HCT116 (cell line): ENCODE measurements at regions not wholly inside any gene's neighbourhood (a gene's known extent, or its start where the extent isn't known, plus 50 kb on each side); places are given as distances from the start of the nearest gene placed in this dataset.

Experiments used
- ATAC-seq: fragments of 200-7000 bp; cut with Tn5 transposase; 2 replicates; pipeline ENCODE4 v1.9.1; 2020; ENCODE audit warnings: mild to moderate bottlenecking, moderate library complexity
- BruUV-seq: library from RNA; stranded (reverse); fragments of 400-500 nt; replicated peaks from 2 replicates; lab custom pipeline; 2021; lab: Mats Ljungman, UMichigan
- CTCF ChIA-PET: fragments of 300-600 bp; sonication (Branson Sonifier 250); formaldehyde crosslinking; loops from one replicate; lab custom pipeline; 2021; ENCODE audit warnings: antibody characterized with exemption; lab: Charles Lee
- POLR2A ChIA-PET: fragments of 300-600, 350-600 bp; sonication (Branson Sonifier 250); formaldehyde crosslinking; loops from one replicate; lab custom pipeline; 2021; ENCODE audit warnings: antibody characterized with exemption; lab: Charles Lee
- RAD21 ChIA-PET, 2 experiments: fragments of 300-600 bp; sonication (Branson Sonifier 250); formaldehyde crosslinking; loops; one replicate each; lab custom pipeline; 2023; ENCODE audit warnings: low total read pairs in 2 of 2; ENCODE audit not compliant: uncharacterized antibody in 2 of 2, unreplicated experiment in 2 of 2, low non-redundant PET in 1 of 2; lab: Charles Lee
- DNase-seq: peaks from one replicate; pipeline ENCODE4 v3.0.0-alpha.2; 2010; ENCODE audit warnings: low read depth, low spot score
- H2AFZ ChIP-seq: fragments of 200-600 bp; shearing (Covaris generic), sonication (generic); 2 replicates; pipeline ENCODE4 v1.6.1; 2017; ENCODE audit warnings: low read depth, mixed run types, mixed read lengths, antibody characterized with exemption, low read length; ENCODE audit not compliant: poor library complexity, severe bottlenecking
- H3K27ac ChIP-seq: 2 replicates; pipeline ENCODE4 v1.5.1; 2012; ENCODE audit warnings: low read depth, low read length
- H3K27me3 ChIP-seq: fragments of 200-600 bp; sonication (generic); 2 replicates; pipeline ENCODE4 v1.6.1; 2016; ENCODE audit warnings: mixed run types, low read length, mixed read lengths; ENCODE audit not compliant: insufficient read depth
- H3K36me3 ChIP-seq, 2 experiments: fragments of 200-500 bp in 1 of 2; fragments of 200-600 bp in 1 of 2; sonication (Bioruptor generic) in 1 of 2; sonication (generic) in 1 of 2; 2 replicates each; pipeline versions ENCODE4 v1.5.1 to v1.6.1; 2014 to 2016; ENCODE audit warnings: low read length in 2 of 2, inconsistent platforms in 1 of 2, mixed read lengths in 1 of 2, mixed run types in 1 of 2; ENCODE audit not compliant: insufficient read depth in 2 of 2, control insufficient read depth in 1 of 2
- H3K4me1 ChIP-seq, 2 experiments: fragments of 200-600 bp in 1 of 2; sonication (generic) in 1 of 2; 2 replicates each; pipeline versions ENCODE4 v1.5.1 to v1.6.1; 2012 to 2017; ENCODE audit warnings: low read length in 2 of 2, inconsistent platforms in 1 of 2, mild to moderate bottlenecking in 1 of 2, mixed read lengths in 1 of 2, mixed run types in 1 of 2, moderate library complexity in 1 of 2; ENCODE audit not compliant: insufficient read depth in 2 of 2, control insufficient read depth in 1 of 2
- H3K4me2 ChIP-seq: fragments of 200-600 bp; sonication (generic); 2 replicates; pipeline ENCODE4 v1.6.1; 2017; ENCODE audit warnings: mixed run types, low read length, mixed read lengths
- H3K4me3 ChIP-seq, 2 experiments: fragments of 200-600 bp in 1 of 2; sonication (generic) in 1 of 2; replicated peaks in 1 of 2; 2 replicates each; pipeline ENCODE4 v1.5.1; 2011 to 2016; ENCODE audit warnings: low read length in 2 of 2, control low read depth in 1 of 2, low read depth in 1 of 2, mild to moderate bottlenecking in 1 of 2, mixed read lengths in 1 of 2, mixed run types in 1 of 2
- H3K79me2 ChIP-seq: fragments of 200-600 bp; sonication (generic); 2 replicates; pipeline ENCODE4 v1.6.1; 2017; ENCODE audit warnings: mild to moderate bottlenecking, mixed run types, low read length, moderate library complexity, mixed read lengths; ENCODE audit not compliant: insufficient read depth
- H3K9ac ChIP-seq: fragments of 200-600 bp; sonication (generic); 2 replicates; pipeline ENCODE4 v1.6.1; 2016; ENCODE audit warnings: low read length, mixed read lengths
- H3K9me2 ChIP-seq: fragments of 200-600 bp; sonication (generic), shearing (Covaris generic); 2 replicates; pipeline ENCODE4 v1.6.1; 2017; ENCODE audit warnings: mixed run types, mild to moderate bottlenecking, moderate library complexity; ENCODE audit not compliant: insufficient read depth
- H3K9me3 ChIP-seq, 2 experiments: fragments of 200-500 bp in 1 of 2; fragments of 200-600 bp in 1 of 2; sonication (Bioruptor generic) in 1 of 2; sonication (generic) in 1 of 2; 2 replicates each; pipeline ENCODE4 v1.6.1; 2014 to 2017; ENCODE audit warnings: low read length in 2 of 2, mixed read lengths in 2 of 2, inconsistent platforms in 1 of 2, low read depth in 1 of 2, mild to moderate bottlenecking in 1 of 2, mixed run types in 1 of 2, moderate library complexity in 1 of 2; ENCODE audit not compliant: control insufficient read depth in 1 of 2, insufficient read depth in 1 of 2
- H4K20me1 ChIP-seq: fragments of 200-600 bp; sonication (generic), shearing (Covaris generic); 2 replicates; pipeline ENCODE4 v1.6.1; 2017; ENCODE audit warnings: mixed run types, mild to moderate bottlenecking, moderate library complexity; ENCODE audit not compliant: insufficient read depth
- ATF3 ChIP-seq: IDR thresholded peaks from 2 replicates; pipeline ENCODE4 v1.6.1; 2012
- CTCF ChIP-seq, 3 experiments: fragments of 200-600 bp in 1 of 3; sonication (generic) in 1 of 3; IDR thresholded peaks in 2 of 3; conservative IDR thresholded peaks in 1 of 3; 2 replicates each; pipeline ENCODE4 v1.5.1; 2012 to 2017; ENCODE audit warnings: low read depth in 2 of 3, low read length in 2 of 3, antibody characterized with exemption in 1 of 3, borderline replicate concordance in 1 of 3, control low read depth in 1 of 3, mild to moderate bottlenecking in 1 of 3, mixed read lengths in 1 of 3, mixed run types in 1 of 3, moderate library complexity in 1 of 3; ENCODE audit not compliant: insufficient read depth in 1 of 3
- EGR1 ChIP-seq: IDR thresholded peaks from 2 replicates; pipeline ENCODE4 v1.6.1; 2012; ENCODE audit warnings: low read depth
- EZH2phosphoT487 ChIP-seq: fragments of 200-600 bp; IDR thresholded peaks from 2 replicates; pipeline ENCODE4 v1.6.1; 2018; ENCODE audit warnings: antibody characterized with exemption, borderline replicate concordance
- FOSL1 ChIP-seq: IDR thresholded peaks from 2 replicates; pipeline ENCODE4 v1.6.1; 2012; ENCODE audit warnings: low read depth
- JUND ChIP-seq: IDR thresholded peaks from 2 replicates; pipeline ENCODE4 v1.6.1; 2012
- POLR2A ChIP-seq: IDR thresholded peaks from 2 replicates; pipeline ENCODE4 v1.7.0; 2011; ENCODE audit warnings: borderline replicate concordance; ENCODE audit not compliant: insufficient read depth, insufficient read length; ENCODE audit errors: extremely low read depth
- POLR2AphosphoS5 ChIP-seq: IDR thresholded peaks from 2 replicates; pipeline ENCODE4 v1.6.1; 2011; ENCODE audit warnings: mild to moderate bottlenecking, low read depth, low read length, moderate library complexity
- SRF ChIP-seq: IDR thresholded peaks from 2 replicates; pipeline ENCODE4 v1.6.1; 2012; ENCODE audit warnings: low read depth
- TCF7L2 ChIP-seq: IDR thresholded peaks from 2 replicates; pipeline ENCODE4 v1.7.0; 2011; ENCODE audit warnings: borderline replicate concordance, inconsistent platforms; ENCODE audit not compliant: insufficient read depth, insufficient read length; ENCODE audit errors: extremely low read depth
- ZFX ChIP-seq: fragments of 450-650 bp; IDR thresholded peaks from 2 replicates; pipeline ENCODE4 v1.6.1; 2017
- intact Hi-C: fragments of 100-400 bp; cut with micrococcal nuclease; formaldehyde crosslinking; loops from 2 replicates; pipeline ENCODE4 v1.10.0; 2022

GRCh38 chr18:39271654-39272053 lies 1706.1 kb upstream of the CELF4 start:
- Histone ChIP-seq H3K36me3 (no peaks in the 10 kb centered on the region), H3K27ac (no peak overlapping the region), H3K9me2 (no peaks in the 10 kb centered on the region), H3K9me3 (no peaks in the 10 kb centered on the region), H3K4me2 (no peak overlapping the region), H3K4me1 (no peaks in the 10 kb centered on the region), H3K79me2 (no peaks in the 10 kb centered on the region), H4K20me1 (no peaks in the 10 kb centered on the region), H3K9ac (no peak overlapping the region), H3K27me3 (no peaks in the 10 kb centered on the region), H2AFZ (no peak overlapping the region), H3K4me3 (no peak overlapping the region)
- ChIA-PET POLR2A (no interaction called here), RAD21 (no interaction called here), CTCF (no interaction called here)
- TF ChIP-seq POLR2AphosphoS5 (no peak), FOSL1 (no peak), TCF7L2 (no peak), EZH2phosphoT487 (no peak), ATF3 (no peak), POLR2A (no peak), CTCF (IDR thresholded peaks at IDR 0.05 in 2 of 3, conservative IDR thresholded peaks at IDR 0.05 in 1 of 3; ENCODE audit: borderline replicate concordance in 1 of 3, insufficient read depth in 1 of 3, low read depth in 2 of 3, low read length in 2 of 3) (no peak), ZFX (no peak), SRF (no peak), JUND (no peak), EGR1 (no peak)
- intact Hi-C loops: no loop called here
- ATAC-seq: no peak
- BruUV-seq: no TSS peak
- no peak for DNase-seq
